WTC11 (cell line): ENCODE measurements at regions not wholly inside any gene's neighbourhood (a gene's known extent, or its start where the extent isn't known, plus 50 kb on each side); places are given as distances from the start of the nearest gene placed in this dataset.

Experiments used
- CREM ChIP-seq: sonication (generic); formaldehyde crosslinking; IDR thresholded peaks from 2 replicates; pipeline ENCODE4 v1.8.1; 2022; ENCODE audit warnings: mild to moderate bottlenecking, missing genetic modification reagents, moderate library complexity
- CTCF ChIP-seq: fragments of 200-600 bp; IDR thresholded peaks from 2 replicates; pipeline ENCODE4 v1.8.0; 2022; ENCODE audit warnings: antibody characterized with exemption
- JUN ChIP-seq: sonication (generic); formaldehyde crosslinking; IDR thresholded peaks from 2 replicates; pipeline ENCODE4 v1.8.0; 2023; ENCODE audit warnings: mild to moderate bottlenecking, missing genetic modification reagents
- MYBL2 ChIP-seq: sonication (generic); formaldehyde crosslinking; IDR thresholded peaks from 2 replicates; pipeline ENCODE4 v1.8.1; 2023; ENCODE audit warnings: mild to moderate bottlenecking, moderate library complexity, missing genetic modification reagents
- NFE2L1 ChIP-seq: sonication (generic); formaldehyde crosslinking; IDR thresholded peaks from 2 replicates; pipeline ENCODE4 v1.8.1; 2023; ENCODE audit warnings: missing genetic modification reagents
- NFYB ChIP-seq: sonication (generic); formaldehyde crosslinking; conservative IDR thresholded peaks from 2 replicates; pipeline ENCODE4 v1.8.0; 2022; ENCODE audit warnings: low read depth, missing genetic modification reagents
- NR1H2 ChIP-seq: sonication (generic); formaldehyde crosslinking; IDR thresholded peaks from 2 replicates; pipeline ENCODE4 v1.9.0; 2021; ENCODE audit warnings: mild to moderate bottlenecking, moderate library complexity, missing genetic modification reagents
- NR2C2 ChIP-seq: sonication (generic); formaldehyde crosslinking; IDR thresholded peaks from 2 replicates; pipeline ENCODE4 v1.8.0; 2022; ENCODE audit warnings: mild to moderate bottlenecking, missing genetic modification reagents
- SOX15 ChIP-seq: fragments of 250-450 bp; sonication (Bioruptor Pico); IDR thresholded peaks from 2 replicates; pipeline ENCODE4 v1.9.0; 2021; ENCODE audit warnings: mild to moderate bottlenecking
- USF2 ChIP-seq: sonication (generic); formaldehyde crosslinking; IDR thresholded peaks from 2 replicates; pipeline ENCODE4 v1.8.1; 2023; ENCODE audit warnings: mild to moderate bottlenecking, missing genetic modification reagents, moderate library complexity
- TF ChIP-seq, protein P1 (sequence below): sonication (generic); formaldehyde crosslinking; IDR thresholded peaks from 2 replicates; pipeline ENCODE4 v1.8.1; 2022; ENCODE audit warnings: low read depth, missing genetic modification reagents, borderline replicate concordance

- TF ChIP-seq, protein P1, sequence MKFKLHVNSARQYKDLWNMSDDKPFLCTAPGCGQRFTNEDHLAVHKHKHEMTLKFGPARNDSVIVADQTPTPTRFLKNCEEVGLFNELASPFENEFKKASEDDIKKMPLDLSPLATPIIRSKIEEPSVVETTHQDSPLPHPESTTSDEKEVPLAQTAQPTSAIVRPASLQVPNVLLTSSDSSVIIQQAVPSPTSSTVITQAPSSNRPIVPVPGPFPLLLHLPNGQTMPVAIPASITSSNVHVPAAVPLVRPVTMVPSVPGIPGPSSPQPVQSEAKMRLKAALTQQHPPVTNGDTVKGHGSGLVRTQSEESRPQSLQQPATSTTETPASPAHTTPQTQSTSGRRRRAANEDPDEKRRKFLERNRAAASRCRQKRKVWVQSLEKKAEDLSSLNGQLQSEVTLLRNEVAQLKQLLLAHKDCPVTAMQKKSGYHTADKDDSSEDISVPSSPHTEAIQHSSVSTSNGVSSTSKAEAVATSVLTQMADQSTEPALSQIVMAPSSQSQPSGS (CRISPR knock-in tag): no peak
- no peak for TF ChIP-seq CREM (CRISPR knock-in tag)
- TF ChIP-seq CTCF: no peak
- no peak for TF ChIP-seq JUN (CRISPR knock-in tag)
- TF ChIP-seq USF2 (CRISPR knock-in tag): no peak
- TF ChIP-seq NR1H2 (CRISPR knock-in tag): no peak
- TF ChIP-seq NFYB: no peak
- TF ChIP-seq SOX15: no peak
- no peak for TF ChIP-seq MYBL2 (CRISPR knock-in tag)
- no peak for TF ChIP-seq NR2C2 (CRISPR knock-in tag)
- no peak for TF ChIP-seq NFE2L1 (CRISPR knock-in tag)
These were observed 831.7 kb upstream of the SPRY2 start for GRCh38 chr13:81172603-81173002.
